ENCODE measurements at regions not wholly inside any gene's neighbourhood (a gene's known extent, or its start where the extent isn't known, plus 50 kb on each side); places are given as distances from the start of the nearest gene placed in this dataset.

GRCh38 chr19:29294343-29294811, 81.4 kb upstream of the UQCRFS1 start:
- no peak for TF ChIP-seq CTCF (conservative IDR thresholded peaks at IDR 0.05; ENCODE audit: control insufficient read depth, insufficient read depth, low read depth, low read length)
- DNase-seq (ENCODE audit: low read depth), result no peak
- no peak overlapping the region for H3K4me3 ChIP-seq (ENCODE audit: control insufficient read depth, low read depth, low read length)

- TF ChIP-seq CTCF (conservative IDR thresholded peaks at IDR 0.05; ENCODE audit: control insufficient read depth, insufficient read depth, low read depth, low read length), result no peak
- H3K4me3 ChIP-seq (ENCODE audit: control insufficient read depth, low read depth, low read length), result no peak overlapping the region
- no peak for DNase-seq (ENCODE audit: low read depth)
Measured at GRCh38 chr19:29295285-29295684, 82.3 kb upstream of the UQCRFS1 start.

- no peak for TF ChIP-seq CTCF (conservative IDR thresholded peaks at IDR 0.05; ENCODE audit: control insufficient read depth, insufficient read depth, low read depth, low read length)
- DNase-seq (ENCODE audit: low read depth), result no peak
- no peak overlapping the region for H3K4me3 ChIP-seq (ENCODE audit: control insufficient read depth, low read depth, low read length)
Measured at GRCh38 chr19:29297381-29297780, 84.4 kb upstream of the UQCRFS1 start.

GRCh38 chr19:29299416-29300380, 86.7 kb upstream of the UQCRFS1 start:
- no peak for TF ChIP-seq CTCF (conservative IDR thresholded peaks at IDR 0.05; ENCODE audit: control insufficient read depth, insufficient read depth, low read depth, low read length)

GRCh38 chr19:29302002-29302928, 89.3 kb upstream of the UQCRFS1 start:
- no peak overlapping the region for H3K4me3 ChIP-seq (ENCODE audit: control insufficient read depth, low read depth, low read length)
- no peak for DNase-seq (ENCODE audit: low read depth)
- TF ChIP-seq CTCF (conservative IDR thresholded peaks at IDR 0.05; ENCODE audit: control insufficient read depth, insufficient read depth, low read depth, low read length), result no peak

More at GRCh38 chr19:29299416-29300380, 86.7 kb upstream of the UQCRFS1 start:
- H3K4me3 ChIP-seq (ENCODE audit: control insufficient read depth, low read depth, low read length), result no peak overlapping the region
- no peak for DNase-seq (ENCODE audit: low read depth)

GRCh38 chr19:29303069-29303718, 90.2 kb upstream of the UQCRFS1 start:
- no peak overlapping the region for H3K4me3 ChIP-seq (ENCODE audit: control insufficient read depth, low read depth, low read length)
- DNase-seq (ENCODE audit: low read depth), result no peak
- TF ChIP-seq CTCF (conservative IDR thresholded peaks at IDR 0.05; ENCODE audit: control insufficient read depth, insufficient read depth, low read depth, low read length), result no peak
